OCI-LY3 (cell line): ENCODE measurements at regions not wholly inside any gene's neighbourhood (a gene's known extent, or its start where the extent isn't known, plus 50 kb on each side); places are given as distances from the start of the nearest gene placed in this dataset.

ENCODE experiments used
- EZH2phosphoT487 ChIP-seq: fragments of 200-600 bp; shearing (Covaris generic); IDR thresholded peaks from 2 replicates; pipeline ENCODE4 v1.6.1; 2018; ENCODE audit warnings: antibody characterized with exemption, mixed run types, low read depth
- TF ChIP-seq, protein P1 (sequence below): fragments of 200-600, 300-600 bp; sonication (generic); IDR thresholded peaks from 2 replicates; pipeline ENCODE4 v1.5.1; 2014; ENCODE audit warnings: antibody characterized with exemption, low read length, low read depth

DNA sequence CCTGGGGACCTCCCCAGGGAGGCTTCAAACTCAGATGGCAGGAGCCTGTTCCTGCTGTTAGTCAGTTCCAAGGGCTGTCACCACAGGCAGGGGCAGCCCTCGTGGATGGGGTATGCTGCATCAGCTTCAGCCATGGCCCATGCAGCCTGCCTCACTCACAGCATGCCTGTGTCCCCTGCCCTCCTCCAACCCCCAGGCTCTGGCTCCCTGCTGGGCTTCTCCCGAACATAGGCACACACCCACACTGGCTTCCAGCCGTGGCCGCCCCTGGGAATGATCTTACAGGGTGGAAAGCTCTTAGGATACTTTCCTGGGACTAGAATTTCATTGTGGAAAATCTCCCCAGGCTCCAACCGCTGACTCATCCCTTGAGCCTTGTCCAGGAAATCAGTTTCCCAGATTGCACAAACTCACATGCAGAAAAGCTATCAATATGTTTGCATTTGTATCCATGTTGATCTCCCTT lies 163.8 kb downstream of the SEC61B start:
- TF ChIP-seq, protein P1, sequence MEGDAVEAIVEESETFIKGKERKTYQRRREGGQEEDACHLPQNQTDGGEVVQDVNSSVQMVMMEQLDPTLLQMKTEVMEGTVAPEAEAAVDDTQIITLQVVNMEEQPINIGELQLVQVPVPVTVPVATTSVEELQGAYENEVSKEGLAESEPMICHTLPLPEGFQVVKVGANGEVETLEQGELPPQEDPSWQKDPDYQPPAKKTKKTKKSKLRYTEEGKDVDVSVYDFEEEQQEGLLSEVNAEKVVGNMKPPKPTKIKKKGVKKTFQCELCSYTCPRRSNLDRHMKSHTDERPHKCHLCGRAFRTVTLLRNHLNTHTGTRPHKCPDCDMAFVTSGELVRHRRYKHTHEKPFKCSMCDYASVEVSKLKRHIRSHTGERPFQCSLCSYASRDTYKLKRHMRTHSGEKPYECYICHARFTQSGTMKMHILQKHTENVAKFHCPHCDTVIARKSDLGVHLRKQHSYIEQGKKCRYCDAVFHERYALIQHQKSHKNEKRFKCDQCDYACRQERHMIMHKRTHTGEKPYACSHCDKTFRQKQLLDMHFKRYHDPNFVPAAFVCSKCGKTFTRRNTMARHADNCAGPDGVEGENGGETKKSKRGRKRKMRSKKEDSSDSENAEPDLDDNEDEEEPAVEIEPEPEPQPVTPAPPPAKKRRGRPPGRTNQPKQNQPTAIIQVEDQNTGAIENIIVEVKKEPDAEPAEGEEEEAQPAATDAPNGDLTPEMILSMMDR: no peak
- no peak for TF ChIP-seq EZH2phosphoT487
